RWPE1 (cell line): ENCODE measurements at regions not wholly inside any gene's neighbourhood (a gene's known extent, or its start where the extent isn't known, plus 50 kb on each side); places are given as distances from the start of the nearest gene placed in this dataset.

Experiments used
- CTCF ChIA-PET: fragments of 350-600 bp; sonication (Branson Sonifier 250); formaldehyde crosslinking; extraction: SDS; loops from one replicate; lab custom pipeline; 2021; lab: Yijun Ruan, JAX
- POLR2A ChIA-PET: fragments of 400-600 bp; formaldehyde crosslinking; extraction: SDS; loops from one replicate; lab custom pipeline; 2020; ENCODE audit warnings: antibody characterized with exemption; ENCODE audit not compliant: low non-redundant PET; lab: Yijun Ruan, JAX
- DNase-seq: peaks from one replicate; pipeline ENCODE4 v3.0.0; 2012; ENCODE audit warnings: low spot score
- H3K27ac ChIP-seq: fragments of 450-650 bp; 2 replicates; pipeline ENCODE4 v1.5.1; 2017
- TF ChIP-seq, protein P1 (sequence below): fragments of 450-650 bp; conservative IDR thresholded peaks from 2 replicates; pipeline ENCODE4 v1.5.1; 2017; ENCODE audit warnings: low read depth, mild to moderate bottlenecking

DNA sequence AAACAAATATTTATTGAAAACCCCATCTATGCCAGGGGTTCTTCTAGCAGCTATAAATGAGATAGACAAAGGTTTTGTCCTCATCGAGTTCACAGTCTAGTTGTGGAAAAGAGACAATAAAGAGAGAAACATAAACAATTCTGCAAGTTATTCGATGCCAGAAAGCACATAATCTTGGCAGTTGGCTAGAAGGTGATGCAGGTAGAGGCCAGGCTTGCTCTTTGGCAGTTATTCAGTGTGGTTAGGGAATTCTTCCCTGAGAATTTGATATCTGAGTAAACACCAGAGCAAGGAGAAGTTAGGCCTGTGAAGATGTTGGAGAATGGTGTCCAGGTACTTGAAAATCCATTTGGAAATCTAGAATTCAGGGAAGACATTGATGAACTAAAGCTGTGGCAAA lies 547.4 kb downstream of the SLC4A3 start:
- ChIA-PET CTCF (no interaction called here), POLR2A (no interaction called here)
- DNase-seq = no peak
- TF ChIP-seq, protein P1, sequence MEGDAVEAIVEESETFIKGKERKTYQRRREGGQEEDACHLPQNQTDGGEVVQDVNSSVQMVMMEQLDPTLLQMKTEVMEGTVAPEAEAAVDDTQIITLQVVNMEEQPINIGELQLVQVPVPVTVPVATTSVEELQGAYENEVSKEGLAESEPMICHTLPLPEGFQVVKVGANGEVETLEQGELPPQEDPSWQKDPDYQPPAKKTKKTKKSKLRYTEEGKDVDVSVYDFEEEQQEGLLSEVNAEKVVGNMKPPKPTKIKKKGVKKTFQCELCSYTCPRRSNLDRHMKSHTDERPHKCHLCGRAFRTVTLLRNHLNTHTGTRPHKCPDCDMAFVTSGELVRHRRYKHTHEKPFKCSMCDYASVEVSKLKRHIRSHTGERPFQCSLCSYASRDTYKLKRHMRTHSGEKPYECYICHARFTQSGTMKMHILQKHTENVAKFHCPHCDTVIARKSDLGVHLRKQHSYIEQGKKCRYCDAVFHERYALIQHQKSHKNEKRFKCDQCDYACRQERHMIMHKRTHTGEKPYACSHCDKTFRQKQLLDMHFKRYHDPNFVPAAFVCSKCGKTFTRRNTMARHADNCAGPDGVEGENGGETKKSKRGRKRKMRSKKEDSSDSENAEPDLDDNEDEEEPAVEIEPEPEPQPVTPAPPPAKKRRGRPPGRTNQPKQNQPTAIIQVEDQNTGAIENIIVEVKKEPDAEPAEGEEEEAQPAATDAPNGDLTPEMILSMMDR = no peak
- H3K27ac ChIP-seq = no peak overlapping the region

DNA sequence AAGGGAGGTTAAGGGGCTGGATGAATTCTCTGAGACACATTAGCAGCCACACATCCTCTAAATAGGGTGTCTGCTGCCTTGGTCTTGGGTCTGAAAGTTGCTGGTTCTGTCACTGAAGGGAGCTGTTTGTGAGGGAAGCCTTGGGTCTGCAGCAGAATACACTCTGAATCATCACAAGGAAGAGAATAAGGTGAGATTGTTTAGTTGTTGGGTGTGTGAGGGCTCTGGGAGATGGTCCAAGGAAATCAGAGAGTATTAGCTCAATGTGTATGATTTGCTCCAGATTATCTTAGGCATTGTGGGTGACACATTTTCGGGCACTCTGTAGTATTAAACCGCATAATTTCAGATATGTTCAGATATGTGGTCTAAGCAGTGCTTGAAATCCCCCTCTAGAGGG lies 548.5 kb downstream of the SLC4A3 start:
- CTCF ChIA-PET = interaction anchor here (0.5 to 0.8 kb wide), 2 partner anchors 402 to 431 kb away, joined by 3 to 4 read pairs; no protein-coding TSS in a partner anchor
- no peak overlapping the region for H3K27ac ChIP-seq
- no peak for DNase-seq
- POLR2A ChIA-PET = no interaction called here
- TF ChIP-seq, protein P1 = no peak

DNA sequence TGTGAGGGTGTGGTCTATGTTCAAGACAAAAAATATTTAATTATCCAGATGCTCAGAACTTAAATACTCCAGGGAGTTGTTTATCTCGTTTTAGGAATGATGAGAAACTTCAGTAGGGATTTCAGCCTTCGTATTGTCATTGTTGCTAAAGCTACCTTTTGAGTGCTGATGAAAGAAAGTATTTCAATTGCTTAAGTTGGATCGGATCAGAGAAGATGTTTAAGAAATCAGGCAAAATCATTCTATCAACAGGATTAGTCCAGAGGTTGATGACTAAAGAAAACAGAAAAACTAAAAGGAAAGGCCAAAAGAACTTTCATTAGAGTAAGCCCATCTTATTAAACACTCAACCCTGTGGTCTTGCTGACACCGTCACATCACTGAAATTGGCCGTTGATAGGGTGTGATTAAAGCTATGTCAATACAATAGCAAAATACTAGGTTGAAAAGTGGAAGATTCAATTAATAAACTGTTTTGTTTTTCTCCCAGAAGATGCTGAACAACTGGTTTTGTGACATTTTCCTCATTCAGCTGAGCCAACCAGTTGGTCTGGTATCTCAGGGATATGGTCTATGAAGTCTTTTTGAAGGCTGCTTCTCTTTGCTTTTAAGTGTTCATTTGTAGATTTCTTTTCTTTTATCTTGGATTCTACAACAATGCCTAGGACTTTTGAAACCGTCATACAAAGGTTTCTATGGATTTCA lies 551.7 kb downstream of the SLC4A3 start:
- TF ChIP-seq, protein P1 = no peak
- no peak overlapping the region for H3K27ac ChIP-seq
- POLR2A ChIA-PET = no interaction called here
- no peak for DNase-seq
- CTCF ChIA-PET = interaction anchor here (0.6 kb wide), 1 partner anchor 14 kb away, joined by 3 read pairs; no protein-coding TSS in a partner anchor

DNA sequence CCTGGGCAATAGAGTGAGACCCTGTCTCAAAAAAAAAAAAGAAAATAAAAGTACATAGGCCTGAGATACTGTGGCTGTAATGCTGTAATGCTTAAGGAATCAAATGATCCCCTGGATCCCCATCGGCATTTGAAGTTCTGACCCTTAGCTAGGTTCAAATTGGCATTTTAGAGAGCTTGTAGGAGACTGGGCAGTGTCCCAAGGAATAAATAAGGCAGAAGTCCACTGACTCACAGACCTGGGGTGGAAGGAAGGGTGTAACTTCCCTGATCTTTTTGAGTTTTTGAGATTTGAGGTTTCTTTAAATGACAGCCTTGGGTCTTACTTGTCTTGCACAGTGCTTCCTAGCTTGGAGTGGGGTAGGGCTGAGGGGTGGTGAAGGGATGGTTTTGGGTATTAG lies 553.7 kb downstream of the SLC4A3 start:
- ChIA-PET CTCF (interaction anchor here (0.6 kb wide), 1 partner anchor 168 kb away, joined by 3 read pairs; no protein-coding TSS in a partner anchor), POLR2A (no interaction called here)
- no peak overlapping the region for H3K27ac ChIP-seq
- TF ChIP-seq, protein P1 = no peak
- no peak for DNase-seq

DNA sequence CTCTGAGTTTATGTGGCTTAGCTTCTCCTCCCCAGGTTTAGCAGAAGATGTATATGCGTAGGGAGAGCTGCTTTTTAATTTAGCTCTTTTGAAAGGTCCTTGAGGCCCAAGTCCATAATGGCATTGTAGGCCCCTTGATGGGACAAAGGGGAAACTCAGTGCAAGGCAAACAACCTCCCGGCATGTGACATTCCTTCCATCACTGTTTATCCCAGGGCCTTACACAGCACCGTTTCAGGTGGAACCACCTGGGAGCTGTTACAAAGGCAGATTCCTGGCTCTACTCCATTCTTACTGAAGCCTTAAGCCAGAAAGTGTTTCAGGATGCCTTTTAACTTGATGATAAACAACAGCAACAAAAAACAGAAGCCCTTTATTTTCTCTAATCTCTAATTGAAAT lies 555.4 kb downstream of the SLC4A3 start:
- CTCF ChIA-PET = no interaction called here
- H3K27ac ChIP-seq = no peak overlapping the region
- no peak for DNase-seq
- TF ChIP-seq, protein P1 = no peak
- POLR2A ChIA-PET = no interaction called here

DNA sequence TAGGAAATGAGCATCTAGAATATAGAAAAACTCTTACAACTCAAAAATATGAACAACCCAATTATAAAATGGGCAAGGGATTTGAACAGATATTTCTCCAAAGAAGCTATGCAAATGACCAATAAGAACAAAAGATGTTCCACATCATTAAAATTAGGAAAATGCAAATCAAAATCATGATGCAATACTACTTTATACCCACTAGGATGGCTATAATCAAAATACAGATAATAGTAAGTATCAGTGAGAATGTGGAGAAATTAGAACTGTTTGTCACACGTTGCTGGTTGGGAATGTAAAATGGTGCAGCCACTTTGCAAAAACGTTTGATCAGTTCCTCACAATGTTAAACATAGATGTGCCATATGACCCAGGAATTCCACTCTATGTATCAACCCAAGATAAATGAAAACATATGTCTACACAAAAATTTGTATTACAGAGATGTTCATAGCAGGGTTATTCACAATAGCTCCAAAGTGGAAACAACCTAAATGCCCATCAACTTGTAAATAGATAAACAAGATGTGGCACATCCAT lies 558.4 kb downstream of the SLC4A3 start:
- TF ChIP-seq, protein P1 = no peak
- H3K27ac ChIP-seq = no peak overlapping the region
- no peak for DNase-seq
- POLR2A ChIA-PET = no interaction called here
- CTCF ChIA-PET = no interaction called here
